Tibial artery (tissue), 4 donors: ENCODE measurements at regions not wholly inside any gene's neighbourhood (a gene's known extent, or its start where the extent isn't known, plus 50 kb on each side); places are given as distances from the start of the nearest gene placed in this dataset.

Experiments
- DNase-seq, 2 donors: peaks; one replicate each; pipeline ENCODE4 v3.0.0-alpha.2; 2019
- H3K27ac ChIP-seq, 2 donors: fragments of 200-600 bp; sonication (generic) in 1 of 2; 1 replicate in 1 of 2; 2 replicates in 1 of 2; pipeline ENCODE4 v1.5.1; 2018 to 2019; ENCODE audit warnings: mild to moderate bottlenecking in 1 of 2
- H3K27me3 ChIP-seq, 2 donors: fragments of 200-600 bp; sonication (generic) in 1 of 2; one replicate each; pipeline versions ENCODE4 v1.5.1 to v1.6.0; 2016 to 2019
- H3K36me3 ChIP-seq, 3 donors: fragments of 200-600 bp; sonication (generic) in 2 of 3; one replicate each; pipeline ENCODE4 v1.5.1; 2016 to 2019; ENCODE audit warnings: mild to moderate bottlenecking in 2 of 3
- H3K4me1 ChIP-seq, 4 donors: fragments of 200-600 bp; sonication (generic) in 2 of 4; 1 replicate in 3 of 4; 2 replicates in 1 of 4; pipeline ENCODE4 v1.5.1; 2016 to 2019
- H3K4me3 ChIP-seq, 2 donors: fragments of 200-600 bp; sonication (generic) in 1 of 2; 1 replicate in 1 of 2; 2 replicates in 1 of 2; pipeline ENCODE4 v1.5.1; 2018 to 2019; ENCODE audit warnings: mild to moderate bottlenecking in 2 of 2
- H3K9me3 ChIP-seq, 3 donors: fragments of 200-600 bp; sonication (generic) in 1 of 3; one replicate each; pipeline ENCODE4 v1.5.1; 2016 to 2019
- intact Hi-C: fragments of 100-400 bp; cut with DNase I; formaldehyde crosslinking; loops from one replicate; pipeline ENCODE4 v1.15.0; 2023; ENCODE audit warnings: low total_unique reads
- TF ChIP-seq, protein P1 (sequence below), 2 experiments: fragments of 200-600 bp in 1 of 2; fragments of 450-650 bp in 1 of 2; IDR thresholded peaks; one replicate each; pipeline ENCODE4 v1.5.1; 2017 to 2019; ENCODE audit warnings: antibody characterized with exemption in 2 of 2, mild to moderate bottlenecking in 1 of 2, moderate library complexity in 1 of 2

- Histone ChIP-seq H3K9me3 (no peaks in the 10 kb centered on the region), H3K36me3 (no peaks in the 10 kb centered on the region), H3K27me3 (no peaks in the 10 kb centered on the region), H3K4me1 (no peaks in the 10 kb centered on the region), H3K27ac (no peak overlapping the region), H3K4me3 (no peak overlapping the region)
- no peak for DNase-seq
- intact Hi-C loops, result no loop called here
- TF ChIP-seq, protein P1, sequence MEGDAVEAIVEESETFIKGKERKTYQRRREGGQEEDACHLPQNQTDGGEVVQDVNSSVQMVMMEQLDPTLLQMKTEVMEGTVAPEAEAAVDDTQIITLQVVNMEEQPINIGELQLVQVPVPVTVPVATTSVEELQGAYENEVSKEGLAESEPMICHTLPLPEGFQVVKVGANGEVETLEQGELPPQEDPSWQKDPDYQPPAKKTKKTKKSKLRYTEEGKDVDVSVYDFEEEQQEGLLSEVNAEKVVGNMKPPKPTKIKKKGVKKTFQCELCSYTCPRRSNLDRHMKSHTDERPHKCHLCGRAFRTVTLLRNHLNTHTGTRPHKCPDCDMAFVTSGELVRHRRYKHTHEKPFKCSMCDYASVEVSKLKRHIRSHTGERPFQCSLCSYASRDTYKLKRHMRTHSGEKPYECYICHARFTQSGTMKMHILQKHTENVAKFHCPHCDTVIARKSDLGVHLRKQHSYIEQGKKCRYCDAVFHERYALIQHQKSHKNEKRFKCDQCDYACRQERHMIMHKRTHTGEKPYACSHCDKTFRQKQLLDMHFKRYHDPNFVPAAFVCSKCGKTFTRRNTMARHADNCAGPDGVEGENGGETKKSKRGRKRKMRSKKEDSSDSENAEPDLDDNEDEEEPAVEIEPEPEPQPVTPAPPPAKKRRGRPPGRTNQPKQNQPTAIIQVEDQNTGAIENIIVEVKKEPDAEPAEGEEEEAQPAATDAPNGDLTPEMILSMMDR (IDR thresholded peaks at IDR 0.05), result no peak
These were observed 218.4 kb downstream of the ANXA1 start for GRCh38 chr9:73370053-73370452.

DNA sequence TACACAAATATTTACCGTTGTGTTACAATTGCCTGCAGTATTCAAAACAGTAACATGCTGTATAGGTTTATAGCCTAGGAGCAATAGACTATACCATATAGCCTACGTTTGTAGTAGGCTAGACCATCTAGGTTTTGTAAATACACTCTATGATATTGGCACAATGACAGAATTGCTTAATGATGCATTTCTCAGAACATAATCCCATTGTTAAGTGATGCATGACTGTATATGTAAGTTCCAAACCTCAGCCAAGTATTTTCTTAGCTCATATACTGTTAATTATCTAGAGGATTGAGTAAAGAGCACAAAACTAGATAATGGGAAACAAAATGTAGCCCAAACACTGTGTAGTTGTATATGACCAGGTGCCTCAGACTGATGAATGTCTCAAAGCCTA is 220.1 kb downstream of the ANXA1 start:
- Histone ChIP-seq H3K36me3 (no peaks in the 10 kb centered on the region), H3K4me3 (no peak overlapping the region), H3K27me3 (no peaks in the 10 kb centered on the region), H3K9me3 (no peaks in the 10 kb centered on the region), H3K27ac (no peak overlapping the region), H3K4me1 (no peaks in the 10 kb centered on the region)
- TF ChIP-seq, protein P1 (IDR thresholded peaks at IDR 0.05), result no peak
- intact Hi-C loops, result no loop called here
- no peak for DNase-seq

DNA sequence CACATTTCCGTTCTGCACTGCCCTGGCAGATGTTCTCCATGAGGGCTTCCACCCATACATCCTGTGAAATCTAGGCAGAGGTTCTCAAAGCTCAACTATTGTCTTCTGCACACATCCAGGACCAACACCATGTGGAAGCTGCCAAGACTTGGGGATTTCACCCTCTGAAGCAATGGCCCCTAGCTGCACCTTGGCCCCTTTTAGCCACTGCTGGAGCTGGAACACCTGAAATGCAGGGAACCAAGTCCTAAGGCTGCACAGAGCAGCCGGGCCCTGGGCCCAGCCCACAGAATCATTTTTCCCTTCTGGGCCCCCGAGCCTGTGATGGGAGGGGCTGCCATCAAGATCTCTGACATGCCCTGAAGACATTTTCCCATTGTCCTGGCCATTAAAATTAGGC is 228.7 kb downstream of the ANXA1 start:
- H3K36me3 ChIP-seq, result no peaks in the 10 kb centered on the region
- H3K4me3 ChIP-seq, result no peak overlapping the region
- no peaks in the 10 kb centered on the region for H3K9me3 ChIP-seq
- intact Hi-C loops, result no loop called here
- no peak for DNase-seq
- no peaks in the 10 kb centered on the region for H3K27me3 ChIP-seq
- H3K4me1 ChIP-seq, result no peaks in the 10 kb centered on the region
- no peak overlapping the region for H3K27ac ChIP-seq
- TF ChIP-seq, protein P1 (IDR thresholded peaks at IDR 0.05), result no peak

GRCh38 chr9:73402081-73403028 is 250.7 kb downstream of the ANXA1 start:
- H3K27me3 ChIP-seq, result no peaks in the 10 kb centered on the region
- intact Hi-C loops, result no loop called here
- no peaks in the 10 kb centered on the region for H3K4me1 ChIP-seq
- H3K27ac ChIP-seq, result no peak overlapping the region
- no peak for DNase-seq
- TF ChIP-seq, protein P1 (IDR thresholded peaks at IDR 0.05), result no peak
- no peaks in the 10 kb centered on the region for H3K36me3 ChIP-seq
- H3K4me3 ChIP-seq, result no peak overlapping the region
- H3K9me3 ChIP-seq, result peaks cover 0 to 8% (median 0%) of the 10 kb centered on the region in 3 donors

DNA sequence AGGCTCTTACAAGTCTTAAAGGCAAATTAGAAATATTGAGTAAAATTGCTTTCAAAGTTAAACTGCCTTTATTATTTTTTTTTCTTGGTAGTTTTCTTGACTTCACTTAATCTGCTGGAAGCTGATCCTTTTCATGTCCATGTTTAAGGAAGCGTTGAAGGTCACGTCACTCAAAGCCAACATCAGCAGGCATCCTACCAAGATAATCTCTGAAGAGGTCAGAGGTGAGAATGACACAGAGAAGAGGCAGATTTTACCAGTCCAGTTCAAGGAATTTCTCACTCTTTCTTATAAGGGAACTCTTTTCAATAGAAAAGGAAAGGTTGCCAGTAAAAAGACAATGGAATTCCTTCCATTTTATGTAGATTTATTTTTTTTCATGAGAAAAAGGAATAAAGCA is 259.8 kb downstream of the ANXA1 start:
- TF ChIP-seq, protein P1 (IDR thresholded peaks at IDR 0.05), result no peak
- Histone ChIP-seq H3K27ac (no peak overlapping the region), H3K4me1 (no peaks in the 10 kb centered on the region), H3K36me3 (no peaks in the 10 kb centered on the region), H3K4me3 (no peak overlapping the region), H3K9me3 (no peaks in the 10 kb centered on the region), H3K27me3 (no peaks in the 10 kb centered on the region)
- DNase-seq, result no peak
- intact Hi-C loops, result no loop called here
